HuH-7.5 (cell line): ENCODE measurements at regions not wholly inside any gene's neighbourhood (a gene's known extent, or its start where the extent isn't known, plus 50 kb on each side); places are given as distances from the start of the nearest gene placed in this dataset.

Source experiments
- DNase-seq: peaks from one replicate; pipeline ENCODE4 v3.0.0; 2011; ENCODE audit warnings: low spot score

DNA sequence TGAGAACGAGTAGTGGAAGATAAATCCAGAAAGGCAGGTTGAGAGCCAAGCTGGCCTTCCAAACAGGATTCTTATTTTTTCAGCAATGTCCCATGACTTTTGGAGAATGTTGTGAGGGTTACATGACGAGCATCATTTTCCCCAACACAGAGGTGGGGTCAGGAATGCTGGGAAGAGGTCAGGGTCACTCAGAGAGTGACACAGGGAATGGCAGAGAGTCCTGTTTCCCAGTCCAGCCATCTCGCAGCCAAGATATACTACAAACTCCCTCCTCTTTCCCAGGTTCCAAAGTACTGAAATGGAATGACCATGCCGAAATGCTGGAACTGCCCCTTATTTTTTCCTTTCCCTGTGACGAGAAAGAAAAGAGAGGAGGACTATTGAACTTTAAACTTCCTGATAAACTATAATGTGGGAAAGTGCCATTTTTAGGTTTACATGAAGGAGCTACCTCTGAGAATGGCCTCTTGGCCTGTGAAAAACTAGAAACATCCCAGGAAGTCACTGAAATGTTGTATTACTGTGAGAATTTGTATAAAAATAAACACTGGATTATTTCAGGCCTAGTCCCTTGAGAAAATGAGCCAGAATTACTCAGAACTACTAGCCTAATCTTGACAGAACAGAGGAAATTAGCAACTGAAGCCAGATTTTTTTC, 420.4 kb downstream of the CETN3 start:
- DNase-seq: no peak

DNA sequence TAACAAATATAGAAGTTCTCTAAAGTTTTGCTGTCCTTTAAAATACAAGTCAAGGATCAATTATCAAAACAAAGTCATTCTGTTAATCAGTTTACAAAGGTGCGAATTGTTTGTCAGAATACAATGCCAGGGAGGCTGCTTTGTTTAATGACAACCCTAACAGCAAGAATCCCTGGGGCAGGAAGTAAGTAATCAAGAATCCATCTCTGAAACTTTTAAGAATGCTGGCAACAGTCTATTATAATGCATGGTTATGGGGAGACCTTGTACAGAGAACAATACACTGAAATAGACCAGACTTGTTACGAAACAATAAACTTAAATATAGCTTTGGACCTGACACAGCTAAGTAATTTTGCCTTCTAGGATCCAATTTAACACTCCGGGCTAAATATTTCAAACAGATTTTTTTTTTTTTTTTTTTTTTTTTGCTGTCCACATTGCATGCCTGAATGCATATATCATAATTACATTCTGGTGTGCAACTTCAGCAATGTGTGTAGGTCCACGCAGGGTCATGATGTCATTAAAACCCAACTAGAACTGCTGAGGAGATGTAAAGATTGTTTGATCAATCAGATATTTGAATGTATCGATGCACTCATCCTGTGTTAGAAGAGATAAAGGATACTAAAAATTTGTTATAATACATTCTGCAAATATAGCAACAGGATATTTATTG, 421.3 kb downstream of the CETN3 start:
- DNase-seq: no peak

DNA sequence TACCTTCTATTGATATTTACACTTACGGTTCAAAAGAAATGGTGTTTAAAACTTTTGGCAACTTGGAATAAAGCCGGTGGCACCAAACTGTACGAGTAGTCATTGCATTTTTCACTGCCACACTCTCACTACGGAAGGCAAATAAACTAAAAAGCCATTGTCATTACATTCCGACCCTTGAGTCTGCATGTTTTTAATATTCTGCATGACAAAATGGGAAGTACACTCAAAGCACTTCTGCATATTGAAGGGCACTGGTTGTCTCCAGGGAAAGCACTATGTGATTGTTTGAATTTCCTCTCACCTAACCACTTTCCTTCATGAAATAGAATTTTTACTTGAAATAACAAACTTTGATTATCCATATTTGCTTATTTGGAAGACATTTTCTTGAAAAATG, 426.3 kb downstream of the CETN3 start:
- no peak for DNase-seq

DNA sequence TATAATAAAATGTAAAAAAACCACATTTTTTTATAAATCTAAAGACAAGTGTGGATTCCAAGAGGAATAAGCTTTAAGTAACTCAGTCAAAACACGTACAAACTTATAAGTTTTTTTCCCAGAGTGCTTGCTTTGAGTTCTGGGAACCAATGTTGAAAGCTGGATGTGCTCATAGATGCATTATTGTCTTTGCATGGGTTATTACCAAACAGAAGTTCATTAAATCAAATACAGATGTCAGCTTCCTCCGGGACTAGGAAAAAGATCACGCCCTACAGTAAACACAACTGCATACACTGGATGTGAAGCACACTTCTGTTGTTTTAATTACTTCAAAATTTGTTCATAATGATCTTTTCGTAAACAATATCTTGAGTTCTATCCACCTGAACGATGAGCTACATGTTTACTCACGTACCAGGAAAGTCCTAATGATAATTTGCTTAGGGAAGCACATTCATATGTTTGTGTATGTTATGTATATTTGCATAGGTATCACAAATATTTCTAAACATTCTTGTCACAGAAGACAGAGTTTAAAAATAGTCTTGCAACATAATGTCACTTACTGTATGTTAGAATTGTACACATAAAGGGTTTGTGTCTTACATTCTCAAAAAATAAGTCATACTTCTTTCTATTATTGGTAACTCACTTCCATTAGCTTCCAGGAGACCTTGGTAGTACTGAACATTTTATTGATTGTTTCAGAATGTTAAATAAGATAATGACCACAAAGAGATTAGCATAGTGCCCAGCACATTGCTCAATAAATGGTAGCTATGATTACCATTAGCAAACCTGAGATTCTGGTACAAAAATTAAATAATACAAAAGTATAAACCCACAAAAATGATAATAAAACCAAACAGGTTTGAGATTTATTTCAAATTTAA, 427.4 kb downstream of the CETN3 start:
- DNase-seq: no peak

DNA sequence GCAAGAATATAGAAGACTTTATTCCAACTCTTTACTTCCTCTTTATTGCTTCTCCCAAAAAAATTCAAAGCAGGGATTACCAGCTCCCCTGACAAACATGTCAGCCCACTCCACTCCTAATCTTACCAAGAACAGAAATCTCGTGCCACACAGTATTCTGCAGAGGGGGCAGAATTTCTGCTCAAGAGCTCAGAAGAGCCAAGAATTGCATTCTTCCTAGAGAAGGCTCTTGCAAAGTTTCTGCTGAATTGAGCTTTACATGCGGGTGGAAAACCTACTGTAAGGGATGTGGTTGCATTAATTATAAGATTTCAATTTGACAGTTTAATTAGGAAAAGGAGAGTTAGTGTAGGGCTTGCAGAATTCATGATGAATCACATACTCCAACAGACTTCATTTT, 428.5 kb downstream of the CETN3 start:
- no peak for DNase-seq

DNA sequence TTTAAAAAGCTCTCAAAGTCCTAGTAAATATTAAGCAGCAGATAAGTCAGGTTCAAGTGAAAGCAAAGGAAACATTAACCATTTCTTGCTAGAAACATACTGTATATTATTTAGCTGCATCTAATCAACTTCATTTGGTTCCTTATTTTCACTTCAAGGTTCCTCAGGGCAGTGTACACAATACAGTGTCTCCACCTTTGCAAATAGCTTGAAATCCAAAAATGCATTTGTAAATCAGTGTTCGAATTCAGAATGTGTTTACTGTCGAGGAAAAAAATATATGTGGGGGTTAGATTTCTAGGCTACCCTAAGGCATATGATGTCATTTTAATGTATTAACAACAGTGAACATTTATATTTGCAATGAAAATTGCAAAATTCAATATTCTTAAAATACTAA, 436.0 kb downstream of the CETN3 start:
- DNase-seq: no peak

DNA sequence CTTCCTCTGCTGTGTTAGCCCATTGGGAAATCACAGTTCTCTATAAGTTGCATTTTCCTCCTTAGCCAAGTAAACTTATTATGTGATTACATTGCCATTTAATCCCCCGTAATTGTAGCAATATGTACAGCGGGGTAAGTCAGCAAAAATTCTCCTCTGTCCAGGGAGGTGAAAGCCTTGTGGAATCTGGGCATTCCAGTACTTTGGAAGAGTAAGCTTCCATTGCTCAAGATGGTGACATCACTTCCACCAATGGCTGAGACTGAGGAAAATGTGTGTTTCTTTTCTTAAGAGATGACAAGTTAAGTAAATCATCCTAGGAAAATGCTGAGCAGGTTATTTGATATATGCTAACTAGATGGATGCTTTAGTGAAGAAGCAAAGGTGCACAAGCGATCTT, 436.7 kb downstream of the CETN3 start:
- DNase-seq: no peak

DNA sequence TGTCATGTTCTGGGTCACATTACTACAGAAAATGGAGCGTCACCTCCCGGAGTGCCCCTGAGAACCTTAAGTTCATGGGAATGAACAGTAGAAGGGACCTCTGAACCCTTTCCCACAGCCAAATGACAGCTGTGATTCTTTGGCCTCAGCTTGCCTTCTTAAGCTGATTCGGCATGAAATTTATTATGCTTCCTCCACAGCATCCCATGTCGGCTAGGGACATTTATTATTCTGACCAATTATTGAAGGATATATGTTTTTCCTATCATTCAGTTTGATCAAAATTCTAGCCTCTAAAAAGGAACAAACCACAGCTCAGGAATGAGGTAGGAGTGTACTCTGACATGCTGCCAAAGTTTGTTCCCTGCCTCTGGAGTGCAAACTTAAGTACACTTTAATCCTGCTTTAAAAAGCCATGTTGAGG, 440.6 kb downstream of the CETN3 start:
- DNase-seq: no peak

DNA sequence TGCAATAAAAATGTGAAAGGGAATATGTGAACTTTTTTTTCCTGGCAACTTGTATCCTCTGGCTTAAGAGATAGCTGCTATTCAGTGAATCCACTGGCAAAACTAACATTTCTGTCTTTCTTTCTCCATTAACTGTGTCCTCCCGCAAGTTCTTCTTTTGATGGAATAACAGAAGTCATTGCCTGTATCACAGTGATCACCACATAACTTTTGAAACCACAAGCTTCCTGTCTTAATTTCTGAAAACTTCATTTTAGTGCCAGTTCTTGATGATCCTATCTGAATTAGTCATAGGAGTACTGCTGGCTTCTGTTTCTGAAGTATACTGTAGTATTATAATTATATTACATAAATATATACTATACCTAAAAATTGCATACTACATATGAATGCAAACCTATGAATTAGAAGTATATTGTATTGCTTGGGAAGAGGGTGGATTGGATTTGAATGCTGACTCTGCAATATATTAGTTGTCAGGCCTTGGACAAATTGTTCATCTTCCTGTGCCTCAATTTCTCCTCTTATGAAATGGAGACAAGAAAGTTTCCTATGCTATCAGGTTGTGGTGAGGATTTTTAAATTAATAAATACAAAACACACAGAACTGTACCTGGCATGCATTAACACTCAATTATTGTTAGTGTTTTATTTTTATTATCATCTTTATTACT, 441.6 kb downstream of the CETN3 start:
- no peak for DNase-seq

DNA sequence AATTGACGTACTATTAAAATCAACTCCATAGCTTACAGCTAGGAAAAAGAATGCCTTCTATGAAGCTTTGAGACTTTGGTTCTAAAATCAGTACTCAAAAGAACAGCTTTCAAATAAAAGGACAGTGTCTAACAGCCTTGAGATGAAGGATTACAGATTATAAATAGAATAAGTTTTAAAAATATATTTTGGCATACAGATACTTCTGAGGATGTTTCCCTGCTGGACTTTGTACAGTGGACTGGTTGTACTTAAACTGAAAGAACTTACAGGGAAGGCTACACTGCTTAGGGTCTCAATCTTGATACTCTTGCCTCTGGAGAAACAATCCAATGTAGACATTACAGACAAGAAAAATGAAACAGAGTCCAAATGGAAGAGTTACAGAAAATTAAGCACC, 452.7 kb downstream of the CETN3 start:
- no peak for DNase-seq

DNA sequence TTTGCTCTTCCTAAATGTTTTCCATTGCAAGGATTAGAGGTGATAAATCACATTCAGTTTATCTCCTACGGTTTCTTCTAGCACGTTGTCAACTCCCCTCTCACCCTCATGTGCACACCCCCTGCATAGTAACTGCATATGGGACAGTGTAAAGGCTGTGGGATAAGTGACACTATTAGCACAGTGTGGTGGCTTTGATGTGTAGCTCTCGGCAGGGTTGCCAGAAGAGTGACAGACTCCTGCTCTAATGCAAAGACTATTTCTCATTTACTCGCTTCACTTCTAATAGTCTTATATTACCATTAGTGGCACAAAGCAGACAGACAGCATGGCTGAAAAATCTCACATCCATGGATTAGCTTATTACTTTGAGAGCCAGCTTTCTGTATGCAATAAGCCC, 454.6 kb downstream of the CETN3 start:
- DNase-seq: no peak

DNA sequence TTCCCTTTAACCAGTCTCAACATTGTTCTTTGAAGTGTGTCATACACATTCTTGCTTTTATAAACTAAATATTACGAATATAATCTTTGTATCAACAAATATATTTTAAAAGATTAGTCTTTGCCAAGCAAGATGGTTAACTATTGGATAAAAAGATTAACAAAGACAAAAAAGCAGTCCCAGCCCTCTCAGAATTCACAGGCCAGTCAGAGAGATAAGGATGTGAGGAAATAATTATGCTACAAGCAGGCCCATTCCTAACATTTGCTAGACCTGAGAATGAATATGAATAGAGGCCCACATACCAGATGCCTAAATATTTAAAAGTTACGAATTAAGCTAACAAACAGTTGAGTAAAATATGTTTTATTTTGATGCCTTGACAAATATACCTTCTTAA, 457.7 kb downstream of the CETN3 start:
- DNase-seq: no peak

DNA sequence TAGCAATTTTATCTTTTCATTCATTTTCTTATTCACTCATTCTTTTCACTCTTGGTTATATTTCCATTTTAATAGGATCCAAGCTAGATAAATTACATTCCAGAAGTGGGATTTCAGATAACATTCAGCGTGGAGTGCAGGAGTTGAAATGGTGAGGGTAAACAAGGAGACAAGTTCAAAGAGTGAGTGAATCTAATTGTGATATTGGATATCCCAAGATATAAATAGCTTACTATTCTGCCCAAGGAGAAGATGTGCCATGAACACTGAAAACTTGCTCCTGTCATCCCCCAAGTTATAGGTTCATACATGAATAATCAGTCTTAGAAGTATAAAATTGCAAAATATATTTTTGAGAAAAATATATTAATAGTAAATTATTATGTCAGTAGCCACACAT, 459.3 kb downstream of the CETN3 start:
- DNase-seq: no peak

DNA sequence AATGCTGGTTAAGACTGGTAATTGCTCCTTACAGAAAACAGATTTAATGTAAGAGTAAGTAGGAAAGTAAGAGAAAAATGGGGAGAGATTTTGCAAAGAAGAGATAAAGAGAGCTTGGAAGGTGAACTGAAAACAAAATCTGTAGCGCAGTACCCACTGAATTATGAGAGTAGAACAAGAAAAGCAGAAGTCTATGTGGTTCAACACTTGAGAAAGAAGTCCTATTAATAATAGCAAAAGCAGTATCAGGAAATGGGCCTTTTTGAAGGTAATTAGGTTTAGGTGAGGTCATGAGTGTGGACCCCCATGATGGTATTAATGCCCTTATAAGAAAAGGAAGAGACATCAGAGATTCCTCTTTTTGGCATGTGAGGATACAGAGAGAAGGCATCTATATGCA, 460.6 kb downstream of the CETN3 start:
- no peak for DNase-seq

DNA sequence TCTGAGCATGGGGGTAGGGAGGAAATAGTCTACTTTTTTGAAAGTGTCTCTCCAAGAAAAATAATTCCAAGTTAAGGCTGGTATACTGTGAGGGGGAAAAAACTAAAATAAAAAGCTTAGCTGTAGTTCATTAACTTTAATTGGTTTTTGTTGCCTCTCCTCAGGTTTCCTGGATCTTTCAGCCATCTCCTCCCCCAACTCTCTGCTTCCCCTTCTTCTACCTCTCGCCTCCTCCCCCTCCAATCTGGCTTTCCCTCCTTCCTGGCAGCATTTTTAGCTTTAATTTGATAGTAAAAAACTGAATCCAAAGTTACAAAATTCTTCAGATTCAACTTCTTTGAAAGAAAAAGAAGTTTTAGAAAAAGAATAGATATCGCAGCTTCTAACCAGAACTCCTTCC, 462.6 kb downstream of the CETN3 start:
- DNase-seq: no peak

DNA sequence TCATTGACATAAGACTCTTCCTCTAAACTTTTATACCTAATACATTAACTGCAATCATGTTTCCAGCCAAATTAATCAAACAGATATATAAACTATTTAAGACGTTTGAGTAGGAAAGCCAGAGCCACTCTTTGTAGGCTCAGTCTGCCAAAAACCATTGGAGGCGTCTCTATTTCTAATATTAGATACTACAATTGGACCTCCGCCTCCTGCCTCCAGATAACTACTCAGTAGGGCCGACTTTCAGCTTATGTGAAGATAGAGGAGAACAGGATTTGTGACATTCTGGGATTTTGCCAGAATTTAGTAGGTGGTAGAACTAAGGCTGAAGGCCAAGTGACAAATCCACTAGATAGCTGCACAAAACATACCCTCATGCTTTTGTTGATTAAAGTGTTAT, 463.0 kb downstream of the CETN3 start:
- DNase-seq: no peak

DNA sequence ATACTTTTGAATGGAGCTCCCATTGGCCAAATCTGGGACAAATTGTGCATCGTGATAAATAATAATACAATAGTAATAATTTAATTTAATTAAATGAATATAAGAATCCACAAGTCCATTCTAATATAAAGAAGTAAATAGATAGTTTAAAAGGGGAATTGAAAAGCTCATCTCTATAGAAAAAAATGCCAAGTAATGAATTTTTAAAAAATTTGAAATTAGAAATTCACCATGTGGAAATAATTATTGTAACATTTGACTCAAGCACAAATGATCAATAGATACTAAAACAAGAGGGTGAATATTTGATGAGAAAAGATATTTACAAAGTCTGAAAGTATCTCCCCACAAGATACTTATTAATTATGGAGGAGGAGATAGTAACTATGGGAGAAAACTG, 467.4 kb downstream of the CETN3 start:
- DNase-seq: no peak

DNA sequence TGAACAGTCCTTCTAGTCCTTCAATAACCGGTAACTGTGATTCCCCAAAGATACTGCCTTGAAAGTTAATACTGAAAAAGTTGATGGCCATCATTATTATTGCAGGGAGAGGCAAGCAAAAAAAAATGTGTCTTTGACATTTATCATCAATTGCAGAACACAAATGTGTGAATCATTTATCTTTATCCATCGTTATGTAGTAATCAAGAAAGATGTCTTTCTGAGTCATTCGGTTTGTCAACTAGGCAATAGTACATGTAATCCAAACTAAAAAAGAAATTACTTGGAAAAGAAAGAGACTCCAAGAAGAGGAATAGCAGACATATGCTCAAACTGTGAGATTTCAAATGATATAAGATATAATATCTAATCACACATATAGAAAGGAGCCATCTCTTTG, 473.0 kb downstream of the CETN3 start:
- no peak for DNase-seq

DNA sequence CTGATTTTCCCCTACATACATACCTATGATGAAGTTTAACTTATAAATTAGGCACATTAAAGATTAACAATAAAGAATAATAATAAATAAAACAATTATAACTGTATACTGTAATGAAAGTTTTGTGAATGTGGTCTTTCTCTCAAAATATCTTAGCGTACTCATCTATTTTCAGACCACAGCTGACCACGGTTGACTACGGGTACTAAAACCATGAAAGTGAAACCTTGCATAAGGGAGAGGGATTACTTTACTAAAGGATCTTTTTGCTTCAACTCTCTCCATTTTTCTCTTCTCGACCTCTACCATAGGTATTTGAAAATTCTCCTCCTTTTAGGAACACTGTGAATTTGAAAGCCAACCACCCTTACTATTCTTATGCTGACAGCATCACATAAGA, 475.5 kb downstream of the CETN3 start:
- DNase-seq: no peak

DNA sequence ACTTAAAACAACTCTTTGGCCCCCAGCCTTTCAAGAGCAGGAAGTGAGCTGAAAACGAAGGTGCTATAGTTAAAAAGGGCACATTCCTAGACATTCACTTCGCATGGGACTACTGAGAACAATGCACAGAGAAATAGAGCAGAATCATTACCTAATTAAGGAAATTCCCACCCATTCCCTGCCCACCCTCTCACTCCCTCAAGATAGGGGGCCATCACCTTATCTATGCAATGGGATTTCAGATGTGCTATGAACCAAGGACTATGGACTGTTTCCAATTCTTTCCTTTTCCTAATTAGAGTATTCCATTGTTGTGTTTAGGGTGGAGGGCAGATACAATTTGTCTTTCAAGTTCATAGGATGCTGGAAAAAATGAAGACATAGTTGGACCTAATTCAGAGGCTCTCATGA, 476.8 kb downstream of the CETN3 start:
- no peak for DNase-seq

DNA sequence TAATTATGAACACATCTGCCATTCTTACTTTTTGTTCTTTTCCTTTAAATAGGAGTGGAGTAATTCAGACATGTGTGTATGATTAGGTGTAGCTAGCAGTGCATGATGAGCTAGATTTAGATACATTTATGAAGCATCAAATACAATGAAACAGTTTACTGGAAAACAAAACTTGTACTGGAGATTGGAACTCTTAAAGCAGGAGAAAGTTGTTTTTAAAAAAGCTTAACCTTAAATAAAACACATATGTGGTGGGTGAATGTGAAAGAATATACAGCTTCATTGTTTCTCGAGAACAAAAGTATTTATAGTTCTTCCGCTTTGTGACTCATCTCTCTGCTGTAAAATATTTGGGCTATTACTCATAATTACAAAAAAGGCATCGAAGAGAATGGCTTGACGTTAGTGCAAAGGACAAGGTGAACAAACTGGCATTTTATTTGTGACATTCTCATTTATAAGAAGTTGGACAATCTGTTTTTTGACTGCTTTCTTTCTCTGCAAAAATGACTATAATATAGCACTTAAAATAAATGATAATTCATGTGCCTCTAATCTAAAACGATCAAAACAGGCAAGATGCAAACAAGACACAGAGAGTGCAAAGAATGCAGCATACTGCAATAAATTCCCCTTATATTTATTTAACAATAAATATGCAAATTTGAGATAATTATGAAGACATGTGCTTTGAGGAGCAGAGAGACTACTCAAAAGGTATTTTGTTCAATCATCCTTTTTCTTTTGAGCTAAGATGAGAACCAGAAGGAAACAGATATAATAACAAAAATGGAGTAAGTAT, 478.8 kb downstream of the CETN3 start:
- no peak for DNase-seq

DNA sequence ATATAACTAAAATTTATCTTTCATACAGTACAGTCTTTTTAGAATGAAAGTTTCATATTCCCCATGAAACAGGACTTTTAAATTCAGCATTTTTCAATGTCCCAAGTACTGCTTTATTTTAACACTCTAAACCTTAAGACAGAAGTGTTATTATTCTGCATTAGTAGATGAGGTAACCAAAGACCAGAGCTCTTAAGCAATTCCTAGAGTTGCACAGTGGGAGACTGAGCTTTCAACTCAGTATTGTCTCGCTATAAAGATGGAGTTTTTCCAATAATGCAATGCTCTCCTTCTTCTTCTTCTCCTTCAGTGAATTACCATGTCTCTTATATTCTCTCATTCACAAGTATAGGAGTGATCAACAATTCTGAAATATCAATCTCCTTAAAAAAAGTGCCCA, 479.7 kb downstream of the CETN3 start:
- DNase-seq: no peak
